Colon (tissue), 2 donors: ENCODE measurements at regions not wholly inside any gene's neighbourhood (a gene's known extent, or its start where the extent isn't known, plus 50 kb on each side); places are given as distances from the start of the nearest gene placed in this dataset.
"Not testable (repeated sequence)": the region's sequence is repeated elsewhere in the genome, so short reads cannot be mapped to it uniquely, and the experiment has no call there.

Source experiments
- FAIRE-seq: peaks from 2 replicates; lab custom pipeline; 2012; peaks lifted over from hg19 to GRCh38; lab: Jason Lieb, UNC
- donor health status: control.
- donor health status: control.

- no peak for FAIRE-seq
Measured at GRCh38 chr3:145842294-145842902, 318.6 kb downstream of the PLOD2 start.

GRCh38 chr3:145843561-145843960 is 317.4 kb downstream of the PLOD2 start:
- FAIRE-seq: no peak

DNA sequence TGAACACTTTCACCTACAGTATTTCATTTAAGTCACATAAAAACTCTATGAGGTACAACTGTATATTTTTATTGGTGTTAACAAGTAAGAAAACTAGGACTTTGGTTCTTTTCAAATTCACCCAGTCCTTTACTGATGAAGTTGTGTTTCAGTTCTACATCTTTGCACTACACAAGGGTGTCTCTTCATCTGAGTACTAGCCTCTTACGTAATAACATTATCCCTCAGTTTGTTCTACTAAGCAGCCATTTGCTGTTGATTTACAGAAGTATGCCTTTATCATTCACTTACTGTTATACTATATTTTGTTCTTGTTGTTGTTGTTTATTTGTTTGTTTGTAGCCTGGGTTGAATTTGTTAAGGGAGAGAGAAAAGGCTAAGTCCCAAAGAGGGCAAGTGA is 311.9 kb downstream of the PLOD2 start:
- no peak for FAIRE-seq

DNA sequence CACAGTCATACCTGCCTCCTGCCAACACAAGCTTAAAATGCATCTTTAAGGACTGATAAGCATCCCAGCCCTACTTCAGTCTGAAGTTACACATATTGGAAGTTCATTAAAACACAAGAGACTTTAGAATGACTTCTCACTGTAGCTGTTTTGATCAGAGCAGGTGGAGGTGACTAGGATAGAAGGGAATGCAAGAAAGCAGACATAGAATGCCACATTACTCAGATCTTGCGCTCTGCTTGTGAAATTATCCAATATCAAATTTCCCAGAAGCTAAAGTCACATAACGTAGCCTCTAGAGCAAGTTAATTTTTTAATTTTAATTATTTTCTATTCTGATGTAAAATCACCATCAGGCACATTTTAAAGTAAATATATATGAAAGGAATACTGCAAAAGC is 306.5 kb downstream of the PLOD2 start:
- FAIRE-seq: no peak

GRCh38 chr3:145857956-145858355 is 303.0 kb downstream of the PLOD2 start:
- FAIRE-seq: no peak

- no peak for FAIRE-seq
Measured at GRCh38 chr3:145864336-145864735, 296.6 kb downstream of the PLOD2 start.

GRCh38 chr3:145865399-145866018 is 295.5 kb downstream of the PLOD2 start:
- FAIRE-seq: no peak

DNA sequence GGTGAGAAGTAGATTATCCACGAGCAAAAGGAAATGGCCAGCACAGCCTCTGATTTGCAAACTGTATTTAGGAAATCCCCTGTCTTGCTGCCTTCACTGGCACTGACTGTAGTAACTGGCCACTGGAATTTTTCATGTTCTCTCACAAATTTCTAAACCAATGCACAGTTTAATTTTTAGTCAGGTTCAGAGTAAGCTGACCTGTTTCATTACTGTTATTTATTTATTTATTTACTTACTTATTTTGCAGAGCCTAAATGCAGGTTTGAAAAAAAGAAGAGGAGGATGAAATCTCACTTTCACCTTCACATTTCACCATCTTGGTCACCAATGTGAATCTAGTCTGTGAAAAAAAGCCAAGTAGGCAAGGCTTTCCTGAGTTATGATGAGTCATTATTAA is 291.0 kb downstream of the PLOD2 start:
- no peak for FAIRE-seq

- no peak for FAIRE-seq
Measured at GRCh38 chr3:145882436-145882835, 278.5 kb downstream of the PLOD2 start.

DNA sequence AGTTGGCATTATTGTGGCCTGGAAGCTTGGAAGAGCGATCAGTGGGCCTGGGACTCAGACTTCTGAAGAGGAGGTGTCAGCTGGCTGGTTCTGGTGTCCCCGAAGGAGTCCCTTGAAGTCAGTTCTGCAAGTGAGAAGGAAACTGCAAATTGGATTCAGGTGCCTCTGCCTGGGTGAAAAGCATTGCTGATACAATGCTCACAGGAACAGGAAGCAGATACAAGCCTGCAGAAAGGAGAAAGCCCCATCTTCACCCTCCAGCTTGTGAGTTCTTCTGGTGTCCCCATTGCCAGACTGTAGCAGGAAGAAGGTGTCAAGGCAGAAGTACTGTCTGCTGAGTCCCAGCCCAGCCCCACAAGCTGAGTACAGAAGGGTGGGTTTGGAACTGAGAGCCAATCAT is 271.3 kb downstream of the PLOD2 start:
- no peak for FAIRE-seq

DNA sequence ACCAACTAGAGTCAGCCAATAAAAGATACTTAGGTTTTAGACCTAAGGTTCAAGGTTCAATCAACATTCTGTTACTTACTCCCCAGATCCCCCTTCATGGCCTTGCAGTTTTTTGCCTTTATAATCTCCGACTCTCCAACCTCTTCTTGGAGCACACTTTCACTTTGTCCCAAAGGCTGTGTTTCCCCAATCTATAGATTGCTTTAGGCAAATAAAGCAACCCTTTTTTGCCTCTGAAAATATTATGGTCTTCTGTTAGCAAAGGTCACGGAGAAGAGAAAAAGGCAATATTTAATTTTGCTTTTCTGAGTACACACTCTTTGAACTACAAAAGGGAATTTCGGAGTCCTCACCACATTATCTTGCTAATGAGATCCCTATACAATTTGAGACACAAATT is 268.1 kb downstream of the PLOD2 start:
- no peak for FAIRE-seq

DNA sequence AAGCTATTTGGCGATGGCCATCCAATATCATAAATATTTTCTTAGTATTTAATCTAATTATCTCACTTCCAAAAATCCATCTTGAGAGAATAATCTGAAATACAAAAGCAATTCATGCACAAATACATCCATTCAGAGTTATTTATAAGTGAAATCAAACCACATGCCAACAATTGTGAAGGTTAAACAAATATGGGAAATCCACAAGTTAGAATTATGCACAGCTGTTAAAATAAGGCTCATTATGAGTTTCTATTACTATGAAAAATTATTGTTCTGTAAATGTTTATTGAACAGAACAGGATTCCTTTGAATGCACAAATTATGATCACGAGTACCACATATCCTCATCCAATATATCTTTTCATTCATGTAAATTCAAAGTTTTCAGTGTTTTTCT is 267.7 kb downstream of the PLOD2 start:
- no peak for FAIRE-seq

GRCh38 chr3:145898487-145898886 is 262.5 kb downstream of the PLOD2 start:
- no peak for FAIRE-seq

DNA sequence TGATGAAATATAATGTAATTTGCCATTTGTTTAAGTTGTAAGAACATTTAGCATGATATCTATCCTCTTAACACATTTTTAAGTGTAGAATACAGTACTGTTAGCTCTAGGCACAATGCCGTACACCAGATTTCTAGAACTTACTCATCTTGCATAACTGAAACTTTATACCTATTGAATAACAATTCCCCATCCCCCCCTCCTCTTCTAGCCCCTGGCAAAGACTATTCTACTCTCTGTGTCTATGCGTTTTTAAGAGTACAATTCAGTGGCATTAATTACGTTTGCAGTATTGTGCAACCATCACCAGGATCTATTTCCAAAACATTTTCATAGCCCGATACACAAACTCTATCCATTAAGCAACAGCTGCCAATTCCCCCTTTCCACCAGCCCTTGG is 261.7 kb downstream of the PLOD2 start:
- no peak for FAIRE-seq

DNA sequence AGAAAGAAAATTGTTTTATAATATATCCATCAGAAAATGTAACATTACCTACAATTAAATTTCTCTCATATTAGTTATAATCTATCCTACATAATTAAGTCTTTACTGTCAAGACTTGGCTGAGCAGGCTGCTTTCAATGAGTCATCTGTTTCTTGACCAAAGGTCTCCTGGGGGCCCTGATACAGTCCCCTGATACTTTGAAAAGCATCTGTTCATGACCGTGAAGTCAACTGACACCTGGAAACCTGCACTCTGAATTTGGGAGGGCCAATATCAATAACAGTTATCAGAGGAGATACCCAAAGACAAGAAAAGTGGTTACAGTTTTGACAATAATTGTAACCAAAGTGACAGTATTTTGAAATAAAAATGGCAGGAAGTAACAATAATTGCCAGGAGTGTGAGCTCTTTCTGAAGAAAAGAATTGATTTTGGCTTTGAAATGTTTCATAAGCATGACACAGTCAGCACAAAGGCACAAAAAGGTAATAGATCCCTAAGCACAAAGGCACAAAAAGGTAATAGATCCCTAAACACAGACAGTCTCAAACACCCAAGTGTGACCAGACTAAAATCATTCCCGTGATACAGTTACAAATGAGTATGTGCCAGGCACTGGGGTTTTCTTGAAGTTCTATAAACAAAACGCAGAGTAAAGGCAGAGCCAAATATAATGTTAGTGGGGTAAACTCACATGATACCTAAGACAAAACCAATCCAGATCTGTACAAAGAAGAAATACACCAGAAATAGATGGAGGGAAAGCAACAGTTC is 260.7 kb downstream of the PLOD2 start:
- FAIRE-seq: no peak

- no peak for FAIRE-seq
Measured at GRCh38 chr3:145902166-145902565, 258.8 kb downstream of the PLOD2 start.

GRCh38 chr3:145903472-145904013 is 257.4 kb downstream of the PLOD2 start:
- no peak for FAIRE-seq

GRCh38 chr3:145904138-145904537 is 256.8 kb downstream of the PLOD2 start:
- no peak for FAIRE-seq

DNA sequence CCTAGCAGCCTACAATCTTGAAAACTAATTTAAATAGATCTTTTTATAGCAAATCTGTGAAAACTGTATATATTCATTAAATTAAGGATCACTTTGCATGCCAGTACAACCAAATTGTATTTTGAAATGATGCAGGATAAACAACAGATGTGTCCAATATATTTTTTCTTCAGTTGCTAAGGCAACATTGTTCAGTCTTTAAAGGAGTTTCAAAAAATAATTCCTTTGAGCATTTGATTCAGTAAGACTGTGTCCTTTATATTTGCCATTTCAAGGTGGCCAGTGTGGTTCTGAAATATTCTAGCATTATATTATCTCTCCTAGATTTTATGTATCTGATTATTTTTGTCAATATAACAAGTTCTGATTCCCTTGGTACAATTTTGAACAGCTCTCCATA is 254.7 kb downstream of the PLOD2 start:
- no peak for FAIRE-seq

DNA sequence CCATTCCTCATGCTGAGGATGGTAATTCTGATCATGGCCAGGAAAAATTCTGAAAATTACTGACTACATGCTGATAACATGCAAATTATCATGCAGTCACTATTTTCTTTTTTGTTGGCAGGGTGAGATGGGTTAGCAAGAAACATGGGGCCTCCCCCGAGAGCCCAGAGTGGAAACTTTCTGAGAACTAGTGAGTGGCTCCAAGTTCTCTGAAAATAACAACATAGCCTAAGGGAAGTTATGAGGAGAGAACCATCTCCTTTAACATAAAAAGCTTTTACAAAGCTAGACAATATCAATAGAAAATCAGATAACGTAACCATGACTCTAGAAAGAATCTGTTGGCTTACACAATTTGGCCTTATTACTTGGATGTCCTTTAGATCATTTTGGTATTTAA is 254.2 kb downstream of the PLOD2 start:
- no peak for FAIRE-seq

- no peak for FAIRE-seq
Measured at GRCh38 chr3:145911016-145911415, 250.0 kb downstream of the PLOD2 start.

- no peak for FAIRE-seq
Measured at GRCh38 chr3:145915787-145916186, 245.2 kb downstream of the PLOD2 start.

GRCh38 chr3:145927736-145928135 is 233.2 kb downstream of the PLOD2 start:
- FAIRE-seq: not testable (repeated sequence)
